Limb (tissue), 2 donors: ENCODE measurements at regions not wholly inside any gene's neighbourhood (a gene's known extent, or its start where the extent isn't known, plus 50 kb on each side); places are given as distances from the start of the nearest gene placed in this dataset.
A peak's percentile ranks its signal among the peaks of the same experiment; 100 is the strongest.

Experiments used
- DNase-seq, 2 donors: peaks; one replicate each; pipeline ENCODE4 v3.0.0-alpha.2; 2016; ENCODE audit errors: extremely low spot score in 2 of 2

DNA sequence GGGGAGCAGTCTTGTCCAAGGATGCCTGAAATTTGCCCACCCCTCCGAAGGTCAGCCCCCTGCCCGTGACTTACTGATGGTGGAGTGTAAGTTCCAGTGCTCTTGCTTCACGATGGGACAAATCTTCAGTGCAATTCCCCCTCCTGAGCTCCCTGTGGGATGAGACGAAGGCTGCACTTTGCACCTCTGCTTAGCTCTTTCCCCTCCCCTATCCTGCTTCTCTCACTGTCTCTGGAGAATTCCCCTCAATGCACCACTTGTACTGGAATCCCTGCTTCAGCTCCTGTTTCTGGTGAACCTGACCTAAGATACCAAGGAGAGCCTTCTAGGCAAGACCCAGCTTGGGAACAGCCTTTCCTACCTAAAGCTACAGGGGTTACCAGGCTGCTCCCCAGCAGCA lies 122.9 kb upstream of the ZMIZ1 start:
- DNase-seq = no peak

- DNase-seq = no peak
Observed at GRCh38 chr10:78947226-78947625, 121.5 kb upstream of the ZMIZ1 start.

DNA sequence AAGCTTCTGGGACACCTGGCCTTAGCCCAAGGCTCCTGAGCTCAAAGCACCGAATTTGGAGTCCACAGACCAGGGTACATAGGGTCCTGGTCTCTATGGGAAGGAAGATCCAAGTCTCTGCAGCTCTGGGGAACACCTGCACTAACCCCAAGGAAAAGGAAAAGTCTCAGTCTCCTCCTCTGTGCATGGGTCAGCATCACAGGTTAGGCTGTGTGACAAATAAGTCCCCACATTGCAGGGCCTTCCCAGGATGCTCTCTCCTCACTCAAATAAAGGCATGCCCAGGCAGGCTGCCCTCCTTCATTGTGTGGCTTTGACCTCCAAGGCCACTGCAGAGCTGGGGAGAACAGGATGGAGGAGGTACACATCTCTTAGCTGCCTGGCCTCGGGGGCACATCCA lies 121.0 kb upstream of the ZMIZ1 start:
- no peak for DNase-seq

GRCh38 chr10:78948621-78949030 lies 120.1 kb upstream of the ZMIZ1 start:
- no peak for DNase-seq

GRCh38 chr10:78950656-78951587 lies 117.8 kb upstream of the ZMIZ1 start:
- no peak for DNase-seq

- no peak for DNase-seq
Observed at GRCh38 chr10:78952030-78952429, 116.7 kb upstream of the ZMIZ1 start.

- DNase-seq = no peak
Observed at GRCh38 chr10:78952686-78953085, 116.1 kb upstream of the ZMIZ1 start.

DNA sequence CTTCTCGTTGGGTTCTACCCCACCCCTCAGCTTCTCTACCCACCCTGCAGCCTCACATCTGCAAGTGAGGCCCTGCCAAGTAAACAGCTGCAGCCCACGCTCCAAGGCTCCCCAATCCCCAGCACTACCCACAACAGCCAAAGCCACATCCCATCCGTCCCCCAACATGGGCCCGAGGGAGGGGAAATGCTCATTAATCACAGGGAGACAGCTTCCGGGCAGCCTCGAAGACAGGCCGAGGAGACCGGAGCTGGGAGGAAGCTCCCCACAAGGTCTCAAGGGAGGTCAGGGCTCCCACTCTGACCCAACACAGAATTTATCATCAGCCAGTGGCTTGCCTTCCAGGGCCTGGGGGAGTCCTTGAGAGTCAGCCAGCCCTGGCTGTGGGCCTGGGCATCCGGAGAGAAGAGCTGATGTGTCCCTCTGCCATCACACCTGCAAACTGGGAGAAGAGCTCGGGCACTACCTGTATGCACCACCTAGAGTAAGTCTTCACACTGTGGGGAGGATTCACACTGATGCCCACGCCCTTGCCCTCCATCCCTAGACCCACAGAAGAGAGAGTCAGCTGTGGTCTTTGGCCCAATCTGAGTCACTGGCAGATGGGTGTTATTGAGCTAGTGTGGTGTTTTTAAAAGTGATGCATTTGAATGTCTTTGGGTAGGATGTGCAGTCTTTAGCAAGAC lies 115.5 kb upstream of the ZMIZ1 start:
- DNase-seq = peak; percentile 48 to 58

DNA sequence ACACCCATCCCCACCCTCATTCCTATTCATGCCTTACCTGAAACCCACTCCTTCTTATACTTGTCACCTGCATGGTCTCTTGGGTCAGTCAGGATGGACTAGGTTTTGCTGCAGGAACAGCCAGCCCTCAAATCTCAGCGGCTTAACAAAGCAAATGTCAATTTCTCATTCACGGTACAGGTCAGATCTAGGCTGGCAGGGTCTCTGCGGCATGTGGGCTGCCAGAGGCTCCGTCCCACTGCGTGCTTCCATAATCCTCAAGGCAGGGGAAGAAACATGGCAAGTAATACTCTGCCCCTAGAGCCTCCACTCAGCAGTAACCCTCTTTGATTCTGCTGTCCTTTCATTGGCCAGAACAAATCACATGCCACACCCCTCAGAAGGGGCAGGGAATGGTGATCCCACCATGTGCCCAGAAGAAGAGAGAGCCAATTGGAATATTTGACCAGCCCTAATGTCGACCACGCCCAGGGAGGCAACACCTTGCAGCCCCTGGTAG lies 114.9 kb upstream of the ZMIZ1 start:
- DNase-seq = no peak

GRCh38 chr10:78954689-78955088 lies 114.1 kb upstream of the ZMIZ1 start:
- no peak for DNase-seq

DNA sequence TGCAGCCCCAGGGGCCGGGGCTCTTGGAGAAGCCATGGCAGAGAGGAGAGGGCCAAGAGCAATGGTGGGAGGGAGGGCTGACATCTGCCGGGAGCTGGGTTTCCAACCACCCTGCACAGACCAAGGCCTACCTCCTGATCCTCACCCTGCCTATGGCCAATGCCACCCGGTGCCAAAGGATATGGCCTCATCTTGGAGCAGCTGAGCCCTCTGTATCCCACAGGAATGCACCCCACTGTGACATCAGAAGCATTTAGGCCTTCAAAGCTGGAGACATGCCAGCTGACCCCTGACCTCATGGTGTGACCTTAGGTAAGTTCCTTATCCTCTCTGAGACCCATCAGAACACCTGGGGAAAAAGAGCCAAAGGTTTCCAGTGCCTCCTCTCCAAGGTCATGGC lies 113.6 kb upstream of the ZMIZ1 start:
- DNase-seq = no peak

GRCh38 chr10:78956391-78956790 lies 112.4 kb upstream of the ZMIZ1 start:
- DNase-seq = no peak

DNA sequence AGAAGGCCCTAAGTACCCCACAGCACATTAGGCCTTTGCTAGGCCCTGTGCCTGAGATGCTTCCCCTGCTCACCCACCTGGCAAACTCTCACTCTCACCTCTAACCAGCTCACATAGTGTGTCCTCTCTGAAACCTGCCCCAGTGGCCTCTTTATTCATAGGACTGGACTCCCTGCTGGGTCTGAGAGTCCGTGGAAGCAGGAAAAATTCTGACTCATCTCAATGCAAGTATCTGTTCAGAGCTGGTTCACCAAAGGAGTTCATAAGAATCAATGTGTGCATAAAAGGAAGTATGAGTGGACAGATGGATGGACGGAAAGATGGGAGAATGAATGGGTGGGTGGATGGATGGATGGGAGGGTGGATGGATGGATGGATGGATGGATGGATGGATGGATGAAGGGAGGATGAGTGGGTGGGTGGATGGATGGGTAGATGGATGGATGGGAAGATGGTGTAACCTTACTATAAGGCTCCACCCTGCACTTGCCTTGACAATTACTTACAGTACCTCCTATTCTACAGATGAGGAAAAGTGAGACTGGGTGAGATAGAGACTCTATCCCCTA lies 111.2 kb upstream of the ZMIZ1 start:
- DNase-seq = no peak

DNA sequence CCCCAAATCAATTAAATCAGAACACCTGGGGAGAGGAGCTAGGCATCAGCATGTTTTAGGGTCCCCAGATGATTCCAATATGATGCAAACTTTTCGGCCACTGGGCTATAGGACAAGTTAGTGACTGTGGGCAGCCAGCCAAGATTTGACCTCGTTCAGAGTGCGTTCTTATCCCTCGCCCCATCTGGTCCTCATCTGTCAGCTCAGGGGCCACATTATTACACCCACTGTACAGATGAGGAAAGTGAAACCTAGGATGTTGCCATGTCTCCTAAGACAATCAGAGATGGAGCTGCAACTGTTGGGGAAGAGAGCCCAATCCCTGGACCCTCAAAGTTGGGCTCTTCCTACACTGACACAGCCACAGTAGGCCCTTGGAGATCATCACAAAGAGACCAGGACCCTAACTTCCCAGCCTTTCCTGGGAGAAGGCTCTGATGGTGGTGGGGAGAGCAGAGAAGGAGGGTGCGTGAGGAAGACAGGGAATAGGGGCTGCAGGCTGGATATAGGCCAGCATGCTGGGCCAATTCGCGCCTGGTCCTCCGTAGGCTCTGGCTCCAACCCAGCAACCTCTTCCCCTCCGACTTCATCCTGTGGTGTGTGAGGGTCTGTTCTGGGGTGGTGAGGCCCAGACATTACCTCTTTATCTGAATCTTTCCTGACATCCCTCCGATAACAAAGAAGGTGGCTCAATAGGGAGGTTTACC lies 109.4 kb upstream of the ZMIZ1 start:
- peak in 1 of 2 donors; percentile 55 for DNase-seq

- peak in 1 of 2 donors; percentile 52 for DNase-seq
Observed at GRCh38 chr10:78959924-78960285, 108.9 kb upstream of the ZMIZ1 start.

DNA sequence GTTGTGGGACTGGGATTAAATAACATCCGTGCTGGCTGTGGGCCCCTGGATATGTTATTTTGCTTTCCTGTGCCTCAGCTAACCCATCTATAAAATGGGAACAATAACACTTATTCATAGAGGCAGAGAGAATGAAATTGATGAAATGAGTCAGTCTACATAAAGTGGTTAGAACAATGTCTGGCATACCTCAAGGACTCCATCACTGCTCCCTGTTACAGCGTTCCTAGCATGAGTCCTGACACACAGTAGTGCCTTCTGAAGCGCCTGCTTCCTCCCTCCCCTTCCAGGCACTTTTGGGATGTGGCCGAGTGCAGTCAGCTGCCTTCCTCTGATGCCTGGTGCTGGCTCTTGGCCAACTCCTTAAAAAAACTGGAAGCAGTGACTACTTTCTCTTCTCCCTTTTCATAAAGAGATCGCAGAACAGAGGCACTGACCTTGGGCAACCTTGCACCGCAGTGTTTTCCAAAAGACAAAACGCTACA lies 108.4 kb upstream of the ZMIZ1 start:
- peak; percentile 48 to 75 for DNase-seq

GRCh38 chr10:78961760-78962159 lies 107.0 kb upstream of the ZMIZ1 start:
- DNase-seq = no peak

DNA sequence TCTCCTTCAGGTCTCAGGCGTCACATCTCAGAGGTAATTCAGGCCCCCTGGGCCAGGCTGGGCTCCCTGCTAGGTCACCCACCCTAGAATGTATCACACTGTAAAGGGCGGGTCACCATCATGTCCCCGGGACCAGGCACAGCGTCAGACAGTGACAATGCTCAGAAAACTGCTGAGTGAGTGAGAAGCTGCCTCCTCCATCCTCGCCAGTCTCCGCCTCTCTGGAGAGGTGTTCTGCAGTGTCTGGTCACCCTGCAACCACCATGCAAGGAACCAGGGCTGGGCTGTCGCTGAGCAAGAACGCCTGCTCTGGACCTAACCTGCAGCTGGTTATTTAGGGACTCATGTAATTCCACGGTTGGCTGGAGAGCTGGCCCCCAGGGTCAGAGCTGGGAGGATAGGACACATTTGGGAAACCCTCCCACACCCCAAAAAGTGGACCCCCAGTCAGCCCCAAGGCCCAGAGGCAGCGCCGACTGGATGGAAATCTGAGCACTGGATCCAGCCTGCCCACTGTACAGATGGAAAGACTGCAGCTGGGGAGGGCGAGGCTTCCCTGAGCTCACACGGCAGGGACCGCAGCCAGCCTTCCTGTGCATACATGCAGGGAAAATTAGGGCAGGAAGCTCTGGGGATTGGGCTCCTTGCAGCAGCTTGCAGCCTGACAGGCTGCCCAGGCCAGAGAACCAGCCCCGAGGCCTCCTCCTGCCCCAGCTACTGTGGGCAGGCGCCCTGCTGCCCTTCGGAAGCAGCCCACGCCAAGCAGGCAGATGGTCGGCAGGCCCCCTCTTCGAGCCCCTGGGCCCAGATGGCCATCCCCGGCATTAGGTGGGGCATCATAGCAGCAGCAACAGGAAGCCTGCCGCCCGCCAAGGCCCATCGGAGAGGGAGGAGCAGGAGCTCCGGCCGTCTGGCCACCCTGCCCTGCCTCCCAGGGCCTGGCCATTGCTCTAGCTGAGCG lies 105.4 kb upstream of the ZMIZ1 start:
- DNase-seq = no peak

- no peak for DNase-seq
Observed at GRCh38 chr10:78964274-78964951, 104.4 kb upstream of the ZMIZ1 start.
